PC-9 (cell line): ENCODE measurements at regions not wholly inside any gene's neighbourhood (a gene's known extent, or its start where the extent isn't known, plus 50 kb on each side); places are given as distances from the start of the nearest gene placed in this dataset.

Source experiments
- BruUV-seq: library from RNA; stranded (reverse); fragments of 400-500 nt; replicated peaks from 2 replicates; lab custom pipeline; 2021; lab: Mats Ljungman, UMichigan
- CTCF ChIA-PET: fragments of 300-600 bp; sonication (Branson Sonifier 250); formaldehyde crosslinking; loops from one replicate; lab custom pipeline; 2022; ENCODE audit warnings: antibody characterized with exemption; lab: Charles Lee
- POLR2A ChIA-PET: fragments of 300-600 bp; sonication (Branson Sonifier 250); formaldehyde crosslinking; loops from one replicate; lab custom pipeline; 2022; ENCODE audit warnings: antibody characterized with exemption; ENCODE audit not compliant: unreplicated experiment; lab: Charles Lee
- DNase-seq, 2 experiments: peaks; one replicate each; pipeline versions ENCODE4 v3.0.0 to v3.0.0-alpha.2; 2015 to 2022; ENCODE audit warnings: mixed read lengths in 1 of 2
- H2AFZ ChIP-seq: fragments of 200-600 bp; sonication (generic); 2 replicates; pipeline ENCODE4 v1.8.1; 2017; ENCODE audit warnings: antibody characterized with exemption
- H3F3A ChIP-seq: fragments of 200-600 bp; sonication (generic); 2 replicates; pipeline ENCODE4 v1.8.1; 2017; ENCODE audit warnings: antibody characterized with exemption, mild to moderate bottlenecking, low read depth; ENCODE audit not compliant: insufficient read depth
- H3K27ac ChIP-seq: fragments of 200-600 bp; sonication (generic); 2 replicates; pipeline ENCODE4 v1.6.1; 2016; ENCODE audit warnings: mixed run types
- H3K27me3 ChIP-seq: fragments of 200-600 bp; sonication (generic); 2 replicates; pipeline ENCODE4 v1.6.1; 2016; ENCODE audit warnings: low read depth, mixed run types; ENCODE audit not compliant: insufficient read depth
- H3K36me3 ChIP-seq: fragments of 200-600 bp; sonication (generic); 2 replicates; pipeline ENCODE4 v1.6.1; 2016; ENCODE audit warnings: low read depth, mixed run types
- H3K4me1 ChIP-seq: fragments of 200-600 bp; sonication (generic); replicated peaks from 2 replicates; pipeline ENCODE4 v1.6.1; 2016; ENCODE audit warnings: mixed run types; ENCODE audit not compliant: insufficient read depth
- H3K4me2 ChIP-seq: fragments of 200-600 bp; sonication (generic); 2 replicates; pipeline ENCODE4 v1.6.1; 2017; ENCODE audit warnings: mixed run types
- H3K4me3 ChIP-seq: fragments of 200-600 bp; sonication (generic); 2 replicates; pipeline ENCODE4 v1.6.1; 2016; ENCODE audit warnings: mixed run types
- H3K79me2 ChIP-seq: fragments of 200-600 bp; sonication (generic); 2 replicates; pipeline ENCODE4 v1.6.1; 2017; ENCODE audit warnings: low read depth, mixed run types
- H3K9me2 ChIP-seq: fragments of 200-600 bp; sonication (generic); 2 replicates; pipeline ENCODE4 v1.8.1; 2017; ENCODE audit warnings: mild to moderate bottlenecking; ENCODE audit not compliant: insufficient read depth
- H3K9me3 ChIP-seq: fragments of 200-600 bp; sonication (generic); 2 replicates; pipeline ENCODE4 v1.8.1; 2016; ENCODE audit warnings: low read depth; ENCODE audit not compliant: insufficient read depth
- H4K20me1 ChIP-seq: fragments of 200-600 bp; sonication (generic); 2 replicates; pipeline ENCODE4 v1.8.1; 2017; ENCODE audit not compliant: insufficient read depth
- EZH2 ChIP-seq: fragments of 200-600 bp; sonication (generic); IDR thresholded peaks from 2 replicates; pipeline ENCODE4 v1.8.0; 2017; ENCODE audit warnings: antibody characterized with exemption, low read depth
- intact Hi-C: fragments of 100-400 bp; cut with micrococcal nuclease; formaldehyde crosslinking; loops from one replicate; pipeline ENCODE4 v1.10.0; 2022; ENCODE audit not compliant: unreplicated experiment
- TF ChIP-seq, protein P1 (sequence below): fragments of 200-600 bp; sonication (generic); conservative IDR thresholded peaks from 2 replicates; pipeline ENCODE4 v1.6.1; 2017; ENCODE audit warnings: mixed run types, antibody characterized with exemption, mild to moderate bottlenecking, moderate library complexity

DNA sequence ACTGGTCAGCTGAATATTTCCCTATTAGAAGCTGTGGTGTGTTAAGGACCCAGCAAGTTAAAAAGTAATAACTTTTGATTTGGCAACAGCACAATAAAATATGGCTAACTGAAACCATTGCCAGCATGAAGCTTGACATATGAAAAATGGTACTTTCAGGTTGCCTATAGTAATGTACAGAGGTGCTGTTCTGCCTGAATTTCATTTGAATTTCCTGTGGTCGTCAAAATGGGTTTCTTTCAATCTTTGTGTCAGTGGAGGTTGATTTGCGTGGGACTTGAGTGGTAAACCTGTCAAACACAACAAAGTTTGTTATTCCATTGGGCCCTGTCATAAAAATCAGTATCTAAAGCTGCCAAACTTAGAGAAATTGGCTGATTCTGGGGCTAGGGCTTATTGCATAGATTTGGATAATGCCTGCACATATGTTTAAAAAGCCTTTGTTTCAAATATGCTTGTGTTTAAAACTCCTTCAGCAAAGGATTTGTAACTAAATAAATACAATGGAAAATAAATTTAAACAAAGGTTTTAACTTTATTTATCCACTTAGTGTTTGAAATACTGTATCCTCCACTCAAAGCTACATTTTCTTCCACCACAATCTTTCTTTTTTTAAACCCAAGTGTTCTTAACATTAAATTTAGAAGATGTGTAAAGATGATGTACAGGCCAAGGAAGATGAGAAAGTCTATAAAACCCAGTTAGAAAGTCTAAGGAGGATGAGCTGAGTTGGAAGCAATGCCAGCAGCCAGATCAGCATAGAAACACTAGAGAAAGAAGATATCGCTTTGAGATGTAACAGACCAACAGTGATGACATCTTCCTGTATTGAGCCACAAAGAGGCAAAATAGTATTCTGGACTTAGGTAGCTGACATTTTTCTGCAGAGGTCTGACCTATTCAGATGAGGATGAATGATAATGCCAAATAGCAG, 134.8 kb upstream of the GIMD1 start:
- Histone ChIP-seq H2AFZ (no peak overlapping the region), H3K9me2 (no peaks in the 10 kb centered on the region), H3K4me3 (no peak overlapping the region), H3K9me3 (no peaks in the 10 kb centered on the region), H3K4me1 (no peaks in the 10 kb centered on the region), H4K20me1 (no peaks in the 10 kb centered on the region), H3K36me3 (no peaks in the 10 kb centered on the region), H3F3A (no peaks in the 10 kb centered on the region), H3K4me2 (no peak overlapping the region), H3K79me2 (no peaks in the 10 kb centered on the region), H3K27me3 (no peaks in the 10 kb centered on the region), H3K27ac (no peak overlapping the region)
- CTCF ChIA-PET: no interaction called here
- intact Hi-C loops: loop anchor here (10.0 kb wide), 1 partner anchor 239 kb away; no protein-coding TSS in a partner anchor
- POLR2A ChIA-PET: interaction anchor here (0.6 kb wide), 1 partner anchor 1452 kb away, joined by 4 read pairs; no protein-coding TSS in a partner anchor
- no peak for DNase-seq
- BruUV-seq: no TSS peak
- TF ChIP-seq EZH2: no peak
- TF ChIP-seq, protein P1, sequence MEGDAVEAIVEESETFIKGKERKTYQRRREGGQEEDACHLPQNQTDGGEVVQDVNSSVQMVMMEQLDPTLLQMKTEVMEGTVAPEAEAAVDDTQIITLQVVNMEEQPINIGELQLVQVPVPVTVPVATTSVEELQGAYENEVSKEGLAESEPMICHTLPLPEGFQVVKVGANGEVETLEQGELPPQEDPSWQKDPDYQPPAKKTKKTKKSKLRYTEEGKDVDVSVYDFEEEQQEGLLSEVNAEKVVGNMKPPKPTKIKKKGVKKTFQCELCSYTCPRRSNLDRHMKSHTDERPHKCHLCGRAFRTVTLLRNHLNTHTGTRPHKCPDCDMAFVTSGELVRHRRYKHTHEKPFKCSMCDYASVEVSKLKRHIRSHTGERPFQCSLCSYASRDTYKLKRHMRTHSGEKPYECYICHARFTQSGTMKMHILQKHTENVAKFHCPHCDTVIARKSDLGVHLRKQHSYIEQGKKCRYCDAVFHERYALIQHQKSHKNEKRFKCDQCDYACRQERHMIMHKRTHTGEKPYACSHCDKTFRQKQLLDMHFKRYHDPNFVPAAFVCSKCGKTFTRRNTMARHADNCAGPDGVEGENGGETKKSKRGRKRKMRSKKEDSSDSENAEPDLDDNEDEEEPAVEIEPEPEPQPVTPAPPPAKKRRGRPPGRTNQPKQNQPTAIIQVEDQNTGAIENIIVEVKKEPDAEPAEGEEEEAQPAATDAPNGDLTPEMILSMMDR: no peak

DNA sequence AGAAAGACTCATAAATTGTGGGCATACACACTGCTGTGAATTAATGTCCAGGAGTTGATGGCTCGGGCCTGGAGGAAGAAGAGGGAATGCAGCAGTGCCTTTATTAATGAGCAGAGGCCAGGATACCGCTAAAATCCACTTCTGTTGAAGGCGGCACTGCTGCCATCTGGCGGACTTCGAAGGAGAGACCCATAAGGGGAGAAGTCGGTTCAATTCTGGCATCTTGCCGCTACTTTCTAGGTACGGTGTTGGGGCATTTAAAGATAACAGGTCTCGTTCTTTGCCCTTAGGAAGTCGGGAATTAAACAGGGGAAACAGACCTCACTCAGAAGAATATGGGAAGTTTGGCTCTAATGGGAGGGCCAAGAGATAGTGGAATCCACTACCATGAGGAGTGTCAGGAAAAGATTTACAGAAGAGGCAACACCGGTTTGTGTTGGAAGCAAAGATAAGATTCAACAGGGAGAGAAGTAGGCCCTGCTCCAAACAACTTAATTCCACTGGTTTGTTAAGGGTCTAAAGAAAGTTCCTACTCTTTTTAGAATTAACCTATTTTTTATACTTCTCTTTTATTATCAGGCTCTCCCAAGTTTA, 133.6 kb upstream of the GIMD1 start:
- H3K9me2 ChIP-seq: no peaks in the 10 kb centered on the region
- no peaks in the 10 kb centered on the region for H3K4me1 ChIP-seq
- H3K36me3 ChIP-seq: no peaks in the 10 kb centered on the region
- H3K27me3 ChIP-seq: no peaks in the 10 kb centered on the region
- ChIA-PET POLR2A (no interaction called here), CTCF (no interaction called here)
- no peak overlapping the region for H3K4me2 ChIP-seq
- H4K20me1 ChIP-seq: no peaks in the 10 kb centered on the region
- H3F3A ChIP-seq: no peaks in the 10 kb centered on the region
- H3K79me2 ChIP-seq: no peaks in the 10 kb centered on the region
- no peak overlapping the region for H3K27ac ChIP-seq
- DNase-seq: peak in 1 of 2 experiments; percentile 42
- intact Hi-C loops: loop anchor here (1.0 to 10.0 kb wide), 2 partner anchors 133 to 237 kb away; no protein-coding TSS in a partner anchor
- H3K4me3 ChIP-seq: no peak overlapping the region
- H2AFZ ChIP-seq: no peak overlapping the region
- no TSS peak for BruUV-seq
- TF ChIP-seq EZH2: no peak
- TF ChIP-seq, protein P1: peak; percentile 67
- H3K9me3 ChIP-seq: no peaks in the 10 kb centered on the region

DNA sequence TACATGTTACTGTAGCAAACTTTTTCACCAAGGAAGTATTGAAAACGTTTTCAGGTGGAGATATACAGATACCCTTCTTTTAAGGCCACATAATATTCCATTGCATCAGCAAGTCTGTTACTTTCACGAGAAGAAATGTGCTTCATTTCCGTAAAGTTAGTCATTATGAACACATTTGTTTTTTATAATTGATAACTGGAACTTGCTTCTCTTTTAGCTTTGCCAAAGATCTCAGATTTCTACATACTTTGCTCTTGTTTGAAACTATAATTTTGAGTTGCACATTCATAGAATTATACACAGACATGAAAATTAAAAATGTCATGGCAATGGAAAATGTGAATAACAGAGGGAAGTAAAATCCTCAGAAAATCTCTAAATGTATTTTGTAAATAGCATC, 128.7 kb upstream of the GIMD1 start:
- intact Hi-C loops: no loop called here
- no peak overlapping the region for H3K4me2 ChIP-seq

More for the DNA sequence above, 128.7 kb upstream of the GIMD1 start:
- Histone ChIP-seq H4K20me1 (no peaks in the 10 kb centered on the region), H3K27me3 (no peaks in the 10 kb centered on the region), H3K79me2 (no peaks in the 10 kb centered on the region), H2AFZ (no peak overlapping the region), H3K9me2 (no peaks in the 10 kb centered on the region), H3K4me1 (no peaks in the 10 kb centered on the region), H3K4me3 (no peak overlapping the region), H3K36me3 (no peaks in the 10 kb centered on the region), H3K9me3 (no peaks in the 10 kb centered on the region), H3F3A (no peaks in the 10 kb centered on the region), H3K27ac (no peak overlapping the region)
- CTCF ChIA-PET: no interaction called here
- BruUV-seq: no TSS peak
- no peak for TF ChIP-seq EZH2
- TF ChIP-seq, protein P1: no peak
- DNase-seq: no peak
- POLR2A ChIA-PET: no interaction called here
